Osteoblast (primary cell): ENCODE measurements at regions not wholly inside any gene's neighbourhood (a gene's known extent, or its start where the extent isn't known, plus 50 kb on each side); places are given as distances from the start of the nearest gene placed in this dataset.

Experiments
- DNase-seq: peaks from one replicate; pipeline ENCODE4 v3.0.0; 2011; ENCODE audit warnings: low spot score, mixed read lengths; ENCODE audit not compliant: insufficient read length; ENCODE audit errors: missing footprints
- H2AFZ ChIP-seq: 2 replicates; pipeline ENCODE4 v1.6.0; 2011; ENCODE audit warnings: mild to moderate bottlenecking, low read length
- H3K27ac ChIP-seq: 2 replicates; pipeline ENCODE4 v1.5.1; 2011; ENCODE audit warnings: mild to moderate bottlenecking, low read depth, low read length, moderate library complexity
- H3K27me3 ChIP-seq: 2 replicates; pipeline ENCODE4 v1.6.0; 2012; ENCODE audit warnings: mild to moderate bottlenecking, control low read depth, inconsistent platforms, low read length, moderate library complexity; ENCODE audit not compliant: insufficient read depth
- H3K36me3 ChIP-seq: 2 replicates; pipeline ENCODE4 v1.5.1; 2011; ENCODE audit warnings: mild to moderate bottlenecking, low read length, control low read depth, moderate library complexity; ENCODE audit not compliant: insufficient read depth
- H3K4me1 ChIP-seq: 2 replicates; pipeline ENCODE4 v1.5.1; 2011; ENCODE audit warnings: mild to moderate bottlenecking, low read length, control low read depth, moderate library complexity; ENCODE audit not compliant: insufficient read depth
- H3K4me2 ChIP-seq: 2 replicates; pipeline ENCODE4 v1.6.0; 2011; ENCODE audit warnings: mild to moderate bottlenecking, low read length; ENCODE audit not compliant: insufficient read depth
- H3K4me3 ChIP-seq: fragments of 200-600 bp; sonication (generic); 3 replicates; pipeline ENCODE4 v1.5.1; 2012; ENCODE audit warnings: mild to moderate bottlenecking, low read length, inconsistent platforms; ENCODE audit not compliant: insufficient read depth
- H3K79me2 ChIP-seq: 2 replicates; pipeline ENCODE4 v1.6.0; 2012; ENCODE audit warnings: mild to moderate bottlenecking, low read length, control low read depth, inconsistent platforms; ENCODE audit not compliant: insufficient read depth
- H3K9me3 ChIP-seq: 2 replicates; pipeline ENCODE4 v1.5.1; 2011; ENCODE audit warnings: low read depth, low read length, control low read depth
- H4K20me1 ChIP-seq: 2 replicates; pipeline ENCODE4 v1.6.0; 2012; ENCODE audit warnings: mild to moderate bottlenecking, low read length, control low read depth; ENCODE audit not compliant: insufficient read depth
- TF ChIP-seq, protein P1 (sequence below): IDR thresholded peaks from 2 replicates; pipeline ENCODE4 v1.5.1; 2011; ENCODE audit warnings: mild to moderate bottlenecking, low read depth, low read length, moderate library complexity; ENCODE audit errors: extremely low read depth

DNA sequence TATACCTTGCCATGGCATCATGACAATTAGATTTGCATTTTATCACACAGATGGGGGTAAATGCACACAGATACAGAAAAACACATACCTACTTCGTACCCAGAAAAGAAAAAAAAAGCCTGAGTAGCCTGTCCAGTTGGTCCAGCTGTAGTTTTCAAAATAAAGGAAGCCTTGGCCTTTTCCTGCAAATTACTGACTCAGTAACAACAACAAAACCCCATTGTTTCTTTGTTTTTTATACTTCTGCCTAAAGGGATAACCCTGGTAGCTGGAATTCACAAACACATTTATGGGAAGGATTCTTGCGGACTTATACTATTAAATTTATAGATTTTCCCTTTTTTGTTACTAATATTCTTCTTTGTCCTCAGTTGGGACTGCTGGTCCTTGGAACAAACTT, 156.4 kb upstream of the PCDH10 start:
- no peak overlapping the region for H3K27ac ChIP-seq
- no peaks in the 10 kb centered on the region for H4K20me1 ChIP-seq
- no peak overlapping the region for H2AFZ ChIP-seq
- no peak overlapping the region for H3K4me2 ChIP-seq
- no peaks in the 10 kb centered on the region for H3K4me1 ChIP-seq
- no peaks in the 10 kb centered on the region for H3K9me3 ChIP-seq
- H3K79me2 ChIP-seq, result no peaks in the 10 kb centered on the region
- no peaks in the 10 kb centered on the region for H3K27me3 ChIP-seq
- TF ChIP-seq, protein P1, sequence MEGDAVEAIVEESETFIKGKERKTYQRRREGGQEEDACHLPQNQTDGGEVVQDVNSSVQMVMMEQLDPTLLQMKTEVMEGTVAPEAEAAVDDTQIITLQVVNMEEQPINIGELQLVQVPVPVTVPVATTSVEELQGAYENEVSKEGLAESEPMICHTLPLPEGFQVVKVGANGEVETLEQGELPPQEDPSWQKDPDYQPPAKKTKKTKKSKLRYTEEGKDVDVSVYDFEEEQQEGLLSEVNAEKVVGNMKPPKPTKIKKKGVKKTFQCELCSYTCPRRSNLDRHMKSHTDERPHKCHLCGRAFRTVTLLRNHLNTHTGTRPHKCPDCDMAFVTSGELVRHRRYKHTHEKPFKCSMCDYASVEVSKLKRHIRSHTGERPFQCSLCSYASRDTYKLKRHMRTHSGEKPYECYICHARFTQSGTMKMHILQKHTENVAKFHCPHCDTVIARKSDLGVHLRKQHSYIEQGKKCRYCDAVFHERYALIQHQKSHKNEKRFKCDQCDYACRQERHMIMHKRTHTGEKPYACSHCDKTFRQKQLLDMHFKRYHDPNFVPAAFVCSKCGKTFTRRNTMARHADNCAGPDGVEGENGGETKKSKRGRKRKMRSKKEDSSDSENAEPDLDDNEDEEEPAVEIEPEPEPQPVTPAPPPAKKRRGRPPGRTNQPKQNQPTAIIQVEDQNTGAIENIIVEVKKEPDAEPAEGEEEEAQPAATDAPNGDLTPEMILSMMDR, result no peak
- no peak overlapping the region for H3K4me3 ChIP-seq
- DNase-seq, result no peak
- H3K36me3 ChIP-seq, result no peaks in the 10 kb centered on the region

DNA sequence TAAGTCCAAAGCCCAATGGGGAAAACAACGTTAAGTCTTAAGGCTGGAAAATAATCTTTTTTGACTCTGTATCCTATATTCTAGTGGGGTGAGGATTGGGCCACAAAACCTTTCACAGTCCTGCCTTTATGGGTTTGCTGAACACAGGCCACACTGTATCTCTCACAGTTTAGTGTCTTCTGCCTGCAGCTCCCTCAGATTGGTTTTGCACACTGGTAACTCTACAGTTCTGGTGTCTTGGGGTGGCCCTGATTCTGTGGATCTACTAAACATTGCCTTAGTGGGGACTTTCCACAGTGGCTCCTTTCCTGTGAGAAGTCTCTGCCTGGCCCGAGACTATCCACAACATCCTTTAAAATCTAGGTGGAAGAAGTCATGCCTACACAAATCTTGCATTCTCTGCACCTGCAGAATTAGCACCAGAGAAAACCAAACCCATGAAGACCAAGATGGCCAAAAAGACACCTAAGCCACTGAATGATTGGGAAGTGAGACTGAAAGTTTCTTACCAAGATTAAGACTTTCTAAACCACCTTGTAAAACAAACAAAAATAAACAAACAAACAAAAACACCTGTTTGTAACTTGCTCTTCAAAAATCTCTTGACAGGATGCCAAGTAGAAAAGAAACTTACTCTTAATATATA, 150.4 kb upstream of the PCDH10 start:
- no peaks in the 10 kb centered on the region for H3K36me3 ChIP-seq
- no peak overlapping the region for H3K4me3 ChIP-seq
- H2AFZ ChIP-seq, result no peak overlapping the region
- H3K4me2 ChIP-seq, result no peak overlapping the region
- H3K9me3 ChIP-seq, result no peaks in the 10 kb centered on the region
- no peaks in the 10 kb centered on the region for H4K20me1 ChIP-seq
- TF ChIP-seq, protein P1, result no peak
- no peaks in the 10 kb centered on the region for H3K4me1 ChIP-seq
- H3K27me3 ChIP-seq, result no peaks in the 10 kb centered on the region
- H3K79me2 ChIP-seq, result no peaks in the 10 kb centered on the region
- H3K27ac ChIP-seq, result no peak overlapping the region
- no peak for DNase-seq

DNA sequence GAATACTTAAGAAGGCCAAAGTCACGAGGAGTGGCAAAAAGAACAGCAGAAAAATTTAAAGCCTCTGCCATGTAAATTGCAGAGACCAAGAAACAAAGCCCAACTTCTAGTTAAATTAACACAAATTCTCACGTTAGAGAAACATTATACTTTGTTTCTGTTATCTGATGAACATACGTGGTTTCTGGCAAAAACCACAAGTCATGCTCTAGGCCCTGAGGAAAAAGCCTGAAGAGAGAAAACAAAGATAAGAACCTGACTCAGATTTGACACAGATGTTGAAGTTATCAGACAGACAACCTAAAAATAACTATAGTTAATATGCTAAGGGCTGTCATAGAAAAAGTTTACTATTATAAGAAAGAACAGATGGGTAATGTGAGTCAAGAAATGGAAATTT, 149.1 kb upstream of the PCDH10 start:
- Histone ChIP-seq H3K4me3 (no peak overlapping the region), H3K27me3 (no peaks in the 10 kb centered on the region), H3K9me3 (no peaks in the 10 kb centered on the region), H3K79me2 (no peaks in the 10 kb centered on the region), H3K4me2 (no peak overlapping the region), H3K4me1 (no peaks in the 10 kb centered on the region), H2AFZ (no peak overlapping the region), H3K36me3 (no peaks in the 10 kb centered on the region), H3K27ac (no peak overlapping the region), H4K20me1 (no peaks in the 10 kb centered on the region)
- TF ChIP-seq, protein P1, result no peak
- no peak for DNase-seq

DNA sequence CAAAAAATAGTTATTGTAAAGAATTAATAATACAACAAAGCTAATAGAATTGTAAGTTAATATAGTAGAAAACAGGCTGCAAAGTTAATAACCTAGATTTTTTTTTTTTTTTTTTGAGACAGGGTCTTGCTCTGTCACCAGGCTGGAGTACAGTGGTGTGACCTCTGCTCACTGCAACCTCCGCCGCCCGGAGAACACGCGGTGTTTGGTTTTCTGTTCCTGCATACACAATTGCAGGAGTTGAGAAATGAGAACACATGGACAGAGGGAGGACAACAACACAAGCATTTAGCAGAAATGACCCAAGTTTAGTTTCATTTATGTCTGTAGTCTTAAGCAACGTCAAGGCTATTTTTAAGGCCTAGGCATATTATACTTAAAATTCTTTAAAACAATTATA, 145.9 kb upstream of the PCDH10 start:
- Histone ChIP-seq H2AFZ (no peak overlapping the region), H3K4me3 (no peak overlapping the region), H3K36me3 (no peaks in the 10 kb centered on the region), H4K20me1 (no peaks in the 10 kb centered on the region), H3K4me2 (no peak overlapping the region), H3K27ac (no peak overlapping the region), H3K4me1 (no peaks in the 10 kb centered on the region), H3K79me2 (no peaks in the 10 kb centered on the region), H3K9me3 (no peaks in the 10 kb centered on the region), H3K27me3 (no peaks in the 10 kb centered on the region)
- no peak for DNase-seq
- TF ChIP-seq, protein P1, result no peak
